ENCODE measurements at regions not wholly inside any gene's neighbourhood (a gene's known extent, or its start where the extent isn't known, plus 50 kb on each side); places are given as distances from the start of the nearest gene placed in this dataset.

DNA sequence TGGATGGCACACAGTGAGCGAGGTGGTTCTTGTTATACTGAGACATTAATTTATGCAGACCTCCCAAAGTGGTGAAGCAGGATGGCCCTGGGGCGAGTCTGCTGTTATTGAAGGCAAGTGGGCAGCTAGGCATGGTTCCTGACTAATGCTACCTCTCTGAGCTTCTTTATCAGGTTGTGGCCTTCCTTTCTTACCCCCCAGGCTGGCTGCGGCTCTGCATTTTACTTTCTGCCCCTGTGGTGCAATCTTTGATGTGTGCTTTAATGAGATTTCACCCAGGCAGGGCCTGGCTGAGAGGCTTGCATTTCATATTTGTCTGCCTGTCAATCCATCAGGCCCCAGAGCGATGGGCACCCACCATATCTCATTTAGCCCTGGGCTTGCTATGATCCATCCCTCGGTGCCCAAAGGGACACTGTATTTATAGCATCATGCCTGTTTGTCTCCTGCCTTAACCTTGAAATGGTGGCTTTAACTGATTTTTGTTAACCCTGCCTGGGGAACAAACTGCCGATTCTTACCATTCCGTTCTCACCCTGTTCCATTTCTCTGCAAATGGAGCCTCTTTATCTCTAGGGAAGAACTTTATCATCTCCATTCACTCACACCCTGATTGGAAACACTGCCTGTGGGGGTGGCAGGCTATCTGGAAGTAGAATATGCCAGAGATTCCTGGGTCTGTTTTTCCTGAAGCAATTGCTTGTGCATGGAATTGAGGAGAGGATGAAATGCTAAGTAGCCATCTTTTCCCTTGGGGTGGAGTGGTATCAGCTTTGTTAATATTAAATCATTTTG lies 316.2 kb upstream of the THSD7B start:
- DNase-seq: no peak

DNA sequence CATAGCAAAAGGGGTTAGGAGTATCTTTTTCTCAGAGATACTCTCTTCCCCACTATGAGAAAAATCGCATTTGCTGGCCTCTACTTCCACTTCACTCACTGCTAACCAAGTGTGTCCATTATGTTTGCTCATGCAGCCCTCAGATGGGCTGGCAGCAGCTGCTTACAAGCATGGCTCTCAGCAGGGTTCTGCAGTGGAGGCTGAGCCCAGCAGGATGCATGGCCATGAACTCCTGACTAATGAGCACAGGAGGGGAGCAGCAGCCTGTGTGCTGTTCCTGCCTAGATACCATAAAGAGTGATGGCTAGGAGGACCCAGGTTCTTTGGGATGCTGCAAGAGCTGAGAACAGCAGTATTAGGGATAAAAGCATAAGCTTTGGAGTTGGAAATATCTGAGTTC lies 316.9 kb upstream of the THSD7B start:
- no peak for DNase-seq

DNA sequence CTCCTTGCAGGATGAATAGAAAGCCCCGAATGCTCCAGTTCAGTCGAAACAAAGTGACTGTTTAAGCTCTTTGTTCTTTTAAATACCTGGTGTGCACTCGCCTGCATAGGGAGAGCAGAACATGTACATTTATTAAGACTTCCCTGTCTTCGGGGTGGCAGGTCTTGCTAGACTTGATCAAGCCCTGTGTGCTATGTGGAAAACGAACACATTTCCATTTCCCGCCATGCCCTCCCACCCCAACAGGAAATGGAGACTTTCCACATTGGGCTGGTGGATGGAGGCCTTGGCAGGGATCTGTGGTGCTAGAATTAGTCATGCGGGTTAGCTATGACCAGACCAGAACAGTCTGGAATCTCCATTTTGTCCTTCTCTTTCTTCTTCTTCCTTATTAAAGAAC lies 321.0 kb upstream of the THSD7B start:
- DNase-seq: no peak

DNA sequence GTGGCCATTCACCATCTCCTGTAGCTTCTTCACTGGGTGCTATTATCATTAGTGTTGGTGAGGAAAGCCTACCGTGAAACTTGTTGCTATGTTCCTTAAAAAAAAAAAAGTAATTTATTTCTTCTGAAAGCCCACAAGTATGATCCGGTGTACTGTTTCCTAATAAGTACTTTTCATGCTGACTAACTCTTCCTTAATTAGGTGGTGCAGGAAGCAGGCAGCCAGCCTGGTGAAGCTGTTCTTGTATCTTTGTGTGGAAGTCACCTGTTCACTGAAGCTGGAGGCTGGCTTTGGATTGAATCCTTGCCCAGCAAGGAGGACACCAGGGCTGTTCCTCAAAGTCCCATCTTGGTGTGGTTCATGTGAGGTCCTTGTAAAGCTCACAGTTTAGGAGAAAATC lies 321.7 kb upstream of the THSD7B start:
- no peak for DNase-seq

DNA sequence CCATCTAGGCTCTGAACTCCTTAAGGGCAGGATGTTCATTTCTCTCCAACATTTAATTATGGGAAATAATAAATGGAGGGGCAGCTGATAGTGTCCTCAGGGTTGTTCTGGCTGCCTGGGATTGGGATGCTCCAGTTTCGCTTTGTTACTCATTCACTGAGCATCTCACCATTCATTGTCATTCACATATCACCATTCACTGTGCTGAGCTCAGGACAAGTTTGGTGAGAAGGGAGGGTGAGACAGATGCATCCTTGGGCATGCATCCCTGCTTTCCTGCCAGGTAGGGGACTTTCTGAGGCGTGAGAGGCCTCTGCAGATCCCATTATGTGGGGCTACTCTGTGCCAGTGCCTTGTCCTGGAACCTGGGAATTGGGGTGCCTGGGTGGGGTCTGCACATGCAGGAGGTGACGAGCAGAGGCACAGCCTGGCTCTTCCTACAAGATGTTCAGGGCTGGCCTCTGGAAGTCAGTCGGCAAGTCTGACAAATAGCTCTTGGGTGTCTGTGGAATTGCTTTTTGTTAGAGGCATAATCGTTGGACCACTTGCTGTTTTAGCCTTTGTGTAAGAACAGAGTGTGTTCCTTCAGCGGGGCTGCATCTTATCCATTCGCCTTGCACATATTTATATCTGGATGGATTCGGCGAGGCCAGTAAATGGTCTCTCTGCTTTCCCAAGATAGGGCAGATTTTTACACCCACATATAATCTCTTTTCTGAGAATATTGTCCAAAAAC lies 323.2 kb upstream of the THSD7B start:
- no peak for DNase-seq

DNA sequence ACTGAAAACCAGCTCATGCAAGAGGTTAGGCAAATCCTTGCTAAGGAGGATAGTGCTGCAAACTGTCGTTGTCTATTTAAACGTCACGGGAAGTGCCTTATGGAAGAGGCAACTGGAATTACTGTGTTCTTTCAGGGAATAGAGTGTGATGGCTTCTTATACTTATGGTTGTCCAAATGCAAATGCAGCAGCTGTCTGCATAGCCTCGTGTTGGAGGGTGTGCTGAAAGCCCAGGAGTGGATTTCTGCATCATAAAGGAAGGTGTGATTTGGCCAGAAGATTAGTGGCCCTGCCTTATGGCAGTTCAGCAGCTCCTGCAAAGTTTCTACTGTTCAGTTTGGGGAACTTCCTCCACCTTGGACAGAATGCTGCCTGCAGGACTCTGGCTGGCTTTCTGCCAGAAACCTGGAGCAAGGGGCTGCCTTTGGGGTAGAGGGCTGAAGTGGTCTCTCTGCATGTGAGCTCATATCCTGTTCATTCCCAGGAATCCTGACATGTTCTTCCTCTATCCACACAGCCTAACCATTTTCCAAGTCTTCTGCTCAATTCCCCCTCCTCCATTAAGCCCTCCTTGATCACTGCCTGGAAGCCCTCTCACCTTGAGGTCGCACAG lies 321.2 kb upstream of the CXCR4 start:
- no peak for DNase-seq

DNA sequence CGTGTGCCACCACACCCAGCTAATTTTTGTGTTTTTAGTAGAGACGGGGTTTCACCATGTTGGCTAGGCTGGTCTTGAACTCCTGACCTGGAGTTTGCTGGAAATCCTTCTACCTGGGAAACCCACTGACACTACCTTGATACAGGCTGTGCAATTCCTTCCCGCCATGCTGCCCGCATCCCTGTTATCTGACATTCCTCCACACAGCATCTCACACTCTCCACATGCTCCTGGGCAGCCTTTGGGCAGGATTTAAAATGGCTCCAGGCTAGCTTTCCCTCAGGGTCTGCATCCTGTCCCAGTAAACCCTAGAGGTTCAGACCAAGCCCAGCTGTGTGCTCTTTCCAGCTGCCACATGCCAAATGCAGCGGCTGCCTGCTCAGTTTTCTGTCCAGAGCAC lies 319.5 kb upstream of the CXCR4 start:
- DNase-seq: no peak

DNA sequence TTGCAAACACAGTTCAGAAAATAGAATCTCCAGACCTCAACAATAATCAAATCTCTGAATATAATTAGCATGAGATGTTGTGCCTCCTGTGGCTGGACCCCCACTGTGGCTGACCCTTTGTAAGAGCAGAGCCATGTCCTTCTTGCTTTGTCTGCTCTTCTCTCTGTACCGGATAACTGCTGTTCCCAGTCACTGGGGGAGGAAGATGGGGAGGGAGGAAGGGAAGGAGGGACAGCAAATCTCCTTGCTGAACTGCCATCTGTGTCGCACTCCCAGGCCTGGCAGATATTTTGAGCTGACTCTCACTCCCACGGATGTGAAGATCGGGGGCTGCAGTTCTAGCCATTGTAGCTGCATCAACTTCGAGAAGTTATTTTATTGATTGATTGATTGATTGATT lies 319.0 kb upstream of the CXCR4 start:
- DNase-seq: no peak

DNA sequence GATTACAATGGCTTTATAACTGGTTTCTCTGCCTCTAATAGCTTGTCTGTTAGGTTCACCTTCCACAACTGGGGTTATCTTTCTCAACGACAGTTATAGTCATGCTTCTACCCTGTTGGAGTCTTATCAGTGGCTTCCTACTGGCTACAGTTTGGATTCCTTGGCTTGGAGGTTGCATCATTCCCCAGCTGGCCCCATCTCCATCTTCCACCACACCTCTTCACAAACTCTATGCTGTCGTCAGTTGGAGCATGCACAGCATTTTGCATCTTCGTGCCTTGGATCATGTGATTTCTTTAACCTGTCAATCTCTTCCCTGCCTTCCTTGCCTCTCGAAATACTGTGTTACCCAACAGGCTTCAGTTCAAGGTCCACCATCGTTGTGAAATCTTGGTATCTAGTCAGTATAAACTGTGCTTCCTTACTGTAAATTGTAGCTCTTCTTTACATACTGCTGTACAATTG lies 316.3 kb upstream of the CXCR4 start:
- DNase-seq: no peak

DNA sequence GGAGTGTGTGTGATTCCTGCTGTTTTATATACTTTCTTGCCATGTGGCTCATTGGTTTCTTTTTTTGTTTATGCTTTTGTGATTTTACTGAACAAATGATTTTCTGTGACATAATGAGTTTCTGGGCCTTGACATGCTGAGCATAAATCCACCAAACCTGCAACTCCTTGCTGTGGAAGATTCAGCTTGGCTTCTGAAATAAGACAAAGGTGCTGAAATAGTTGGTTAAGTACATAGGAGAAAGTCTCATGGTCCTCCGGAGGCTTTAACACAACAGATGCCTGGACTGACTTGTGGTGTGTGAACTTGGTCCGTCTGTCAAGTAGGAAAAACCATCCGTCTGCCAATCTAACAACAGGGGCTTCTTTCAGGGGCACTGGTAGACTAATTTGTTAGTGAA lies 315.3 kb upstream of the CXCR4 start:
- no peak for DNase-seq

DNA sequence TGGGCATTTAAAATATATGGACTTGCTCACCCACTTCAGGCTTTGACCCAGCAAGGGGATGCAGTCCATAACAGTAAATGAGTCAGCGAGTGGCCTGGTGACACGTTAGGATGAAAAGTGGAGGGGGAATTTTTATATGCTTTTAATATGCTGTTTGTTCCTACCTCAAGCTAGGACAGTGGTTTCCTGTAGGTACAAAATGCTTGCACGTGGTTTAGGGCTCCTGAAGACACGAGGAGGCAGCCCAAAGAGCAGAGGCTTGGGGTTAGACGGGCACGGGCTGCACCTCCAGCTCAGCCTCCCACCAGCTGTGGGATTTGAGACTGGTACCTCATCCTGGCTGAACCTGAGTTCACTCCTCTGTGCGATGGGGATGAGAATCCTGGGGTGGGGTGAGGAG lies 306.2 kb upstream of the CXCR4 start:
- no peak for DNase-seq

DNA sequence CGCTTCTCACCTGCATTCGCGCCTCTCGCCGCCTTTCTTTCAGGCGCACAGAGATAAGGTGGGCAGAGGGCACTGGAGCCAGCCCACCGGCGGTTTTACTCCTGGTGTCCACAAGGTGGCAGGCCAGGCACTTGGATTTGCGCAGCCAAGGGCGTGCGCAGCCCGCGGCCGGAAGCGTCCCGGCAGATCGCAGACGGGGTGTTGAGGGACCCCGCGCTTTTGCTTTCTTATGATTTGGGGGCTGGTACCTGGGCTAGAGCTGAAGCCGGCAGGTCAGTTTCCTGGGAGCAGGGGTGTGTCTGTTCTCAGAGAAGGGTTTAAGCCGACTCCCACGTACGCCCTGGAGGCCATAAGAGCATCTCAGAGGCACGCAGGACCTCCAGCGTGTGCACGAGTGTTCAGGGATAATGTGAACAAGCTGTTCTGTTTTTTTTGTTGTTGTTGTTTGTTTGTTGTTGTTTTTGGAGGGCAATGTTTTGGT lies 305.6 kb upstream of the CXCR4 start:
- peak; percentile 46 for DNase-seq

DNA sequence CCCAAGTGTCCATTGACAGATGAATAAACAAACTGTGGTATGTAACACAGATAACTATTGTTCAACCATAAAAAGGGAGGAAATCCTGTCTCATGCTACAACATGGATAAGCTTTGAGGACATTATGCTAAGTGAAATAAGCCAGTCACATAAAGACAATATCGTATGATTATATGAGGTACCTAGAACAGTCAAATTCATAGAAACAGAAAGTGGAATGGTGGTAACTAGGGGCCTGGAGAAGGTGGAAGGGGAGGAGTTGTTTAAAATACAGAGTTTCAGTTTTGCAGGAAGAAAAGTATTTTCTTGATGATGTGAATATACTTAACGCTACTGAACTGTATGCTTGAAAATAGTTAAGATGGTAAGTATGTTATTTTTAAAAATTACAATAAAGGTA lies 304.6 kb upstream of the CXCR4 start:
- DNase-seq: no peak

DNA sequence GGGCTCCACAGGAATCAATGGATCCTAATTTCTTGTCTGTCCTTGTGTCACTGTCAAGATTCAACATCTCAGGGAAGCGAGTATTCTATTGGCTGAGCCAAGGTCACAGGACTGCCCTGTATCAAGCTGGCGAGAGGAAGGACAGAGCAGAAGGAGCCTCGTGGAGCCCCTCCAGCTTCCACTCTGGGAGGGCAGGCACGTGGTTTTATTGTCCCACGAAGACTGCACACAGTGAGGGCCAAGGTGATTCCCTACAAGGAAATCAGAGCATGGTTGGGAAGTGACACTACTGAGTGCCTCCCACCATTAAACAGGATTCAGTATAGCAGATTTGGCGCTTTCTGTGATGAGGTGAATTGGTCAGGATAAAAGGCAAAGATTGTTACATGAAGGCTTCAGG lies 302.4 kb upstream of the CXCR4 start:
- DNase-seq: no peak

DNA sequence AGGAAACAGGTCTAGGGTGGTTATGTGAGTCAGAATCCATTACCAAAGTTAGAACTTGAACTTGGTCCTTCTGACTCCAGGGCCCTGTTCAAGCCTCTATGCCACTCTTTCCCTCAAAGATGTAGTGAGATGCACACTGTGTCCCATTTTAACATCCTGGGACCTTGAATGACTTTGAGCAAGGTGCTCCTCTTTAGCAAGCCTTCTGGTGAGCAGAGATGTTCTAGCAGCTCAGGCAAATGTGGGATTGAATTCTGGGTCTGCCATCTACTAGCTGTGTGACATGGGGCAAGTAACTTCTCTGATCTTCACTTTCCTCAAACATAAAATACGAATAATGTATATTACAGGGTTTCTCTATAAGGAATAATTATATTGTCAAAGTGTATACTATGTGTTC lies 294.0 kb upstream of the CXCR4 start:
- DNase-seq: no peak

DNA sequence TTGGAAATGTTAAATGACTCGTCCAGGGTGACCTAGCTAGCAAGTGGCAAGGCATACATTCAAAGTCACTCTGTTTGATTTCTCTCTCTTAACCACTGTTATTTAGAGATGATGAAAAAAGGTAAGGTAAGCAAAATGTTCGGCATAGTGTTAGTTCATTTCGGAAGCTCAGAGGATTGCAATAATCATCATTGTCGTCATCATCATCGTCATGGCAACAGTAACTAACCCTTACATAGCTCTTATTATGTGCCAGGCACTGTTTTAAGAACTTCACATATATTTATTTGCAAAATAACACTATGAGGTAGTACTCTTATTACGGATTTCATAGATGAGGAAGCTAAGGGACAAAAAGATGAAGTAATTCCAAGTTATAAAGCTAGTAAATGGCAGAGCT lies 292.7 kb upstream of the CXCR4 start:
- DNase-seq: no peak

DNA sequence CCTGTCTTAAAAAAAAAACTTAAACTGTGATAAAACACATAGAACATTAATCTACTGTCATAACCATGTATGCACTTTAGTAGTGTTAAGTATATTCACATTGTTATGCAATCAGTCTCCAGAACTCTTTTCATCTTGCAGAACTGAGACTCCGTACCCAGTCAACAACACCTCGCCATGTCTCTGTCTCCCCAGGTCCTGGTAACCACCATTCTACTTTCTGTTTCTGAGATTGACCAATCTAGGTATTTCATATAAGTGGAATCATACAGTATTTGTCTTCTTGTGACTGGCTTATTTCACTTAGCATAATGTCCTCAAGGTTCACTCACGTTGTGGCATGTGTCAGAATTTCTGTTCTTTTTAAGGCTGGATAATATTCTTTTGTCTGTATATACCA lies 290.8 kb upstream of the CXCR4 start:
- no peak for DNase-seq

DNA sequence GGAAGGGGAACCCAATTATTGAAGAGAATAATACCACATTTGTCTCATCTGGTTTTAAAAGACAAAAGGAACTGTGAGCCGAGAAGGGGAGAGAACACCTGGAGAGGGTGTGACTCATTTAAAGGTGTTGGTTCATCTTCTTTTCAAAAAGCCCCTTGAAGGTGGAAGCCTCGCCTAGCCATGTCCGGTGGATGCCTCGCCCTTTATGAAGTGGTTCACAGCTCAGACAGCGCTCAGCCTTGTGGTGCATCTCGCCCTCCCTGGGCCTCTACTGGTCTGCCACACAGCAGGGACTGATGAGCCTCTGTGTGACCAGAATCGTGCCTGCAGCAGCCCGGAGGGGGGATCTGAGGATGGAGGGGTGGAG lies 290.0 kb upstream of the CXCR4 start:
- DNase-seq: no peak

DNA sequence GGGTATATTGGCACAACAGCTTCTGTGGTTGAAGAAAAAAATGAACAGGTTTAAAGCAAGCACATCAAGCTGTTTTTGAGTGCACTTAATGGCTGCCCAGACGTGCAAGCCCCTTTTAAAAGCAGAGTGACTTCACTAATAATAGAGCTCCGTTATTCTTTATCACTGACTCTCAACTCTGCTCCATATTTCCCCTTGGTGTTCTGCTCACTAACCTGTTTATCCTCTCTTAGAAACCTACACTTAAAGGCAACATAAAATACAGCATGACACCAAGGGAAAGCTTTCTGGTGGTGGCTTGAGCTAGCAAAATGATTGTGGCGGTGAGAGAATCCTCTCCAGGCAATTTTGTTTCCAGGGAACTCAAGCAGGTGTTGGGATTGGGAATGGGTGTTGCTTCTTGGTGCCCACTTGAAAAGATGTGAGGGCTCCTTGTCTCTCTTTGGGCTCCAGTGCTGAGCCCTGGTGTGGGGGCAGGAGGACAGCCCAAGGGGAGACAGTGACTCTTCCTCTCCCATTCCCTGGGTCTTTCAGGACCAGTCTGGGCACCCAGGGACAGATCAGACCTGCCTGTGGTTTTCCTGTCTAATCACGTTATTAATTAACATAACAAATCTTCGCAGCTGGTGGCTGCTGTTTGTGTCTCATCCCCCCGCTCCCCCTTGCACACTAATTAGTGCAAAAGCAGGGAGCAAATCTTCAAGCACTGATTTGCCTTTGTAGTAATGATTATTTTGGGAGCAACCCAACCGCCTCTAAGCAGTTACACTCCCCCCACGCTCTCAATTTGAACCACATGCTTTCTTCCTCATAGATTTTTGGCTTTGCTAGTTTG lies 289.4 kb upstream of the CXCR4 start:
- no peak for DNase-seq

DNA sequence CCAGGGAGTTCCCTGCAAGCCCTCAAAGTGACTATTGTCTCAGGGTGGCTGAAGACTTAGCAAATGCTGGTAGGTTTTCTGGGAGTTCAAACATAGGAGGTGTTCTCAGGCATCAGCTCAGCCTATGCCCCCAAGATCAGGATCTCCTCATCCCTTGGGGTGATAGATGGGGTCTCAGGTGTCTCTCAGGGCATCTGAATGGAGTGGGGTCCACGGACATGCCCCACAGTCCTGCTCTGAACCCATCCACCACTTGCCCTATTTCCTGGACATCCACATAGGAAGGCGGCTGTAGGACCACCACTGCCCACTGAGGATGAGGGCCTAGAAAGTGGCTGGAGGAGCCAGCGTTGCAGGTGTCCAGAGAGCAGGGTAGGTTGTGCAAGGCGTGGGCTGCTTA lies 287.0 kb upstream of the CXCR4 start:
- no peak for DNase-seq

DNA sequence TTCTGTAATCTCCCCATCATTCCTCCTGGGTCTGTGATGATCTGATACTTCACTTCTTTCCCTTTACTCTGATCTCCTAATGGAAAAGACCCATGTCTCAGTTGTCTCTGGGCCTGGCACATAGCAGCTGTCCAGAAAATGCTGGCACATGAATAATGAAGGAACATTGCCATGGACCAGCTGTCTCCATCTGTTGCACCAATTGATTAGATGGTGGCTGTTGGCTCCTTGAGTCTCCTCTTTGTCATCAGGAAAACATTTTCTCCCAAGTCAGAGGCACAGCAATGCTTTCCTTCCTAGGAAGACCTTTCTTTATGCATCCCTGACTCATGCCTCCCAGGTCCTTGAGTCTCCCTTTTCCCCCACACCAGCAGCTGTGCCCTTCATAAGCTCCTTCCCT lies 286.2 kb upstream of the CXCR4 start:
- no peak for DNase-seq

DNA sequence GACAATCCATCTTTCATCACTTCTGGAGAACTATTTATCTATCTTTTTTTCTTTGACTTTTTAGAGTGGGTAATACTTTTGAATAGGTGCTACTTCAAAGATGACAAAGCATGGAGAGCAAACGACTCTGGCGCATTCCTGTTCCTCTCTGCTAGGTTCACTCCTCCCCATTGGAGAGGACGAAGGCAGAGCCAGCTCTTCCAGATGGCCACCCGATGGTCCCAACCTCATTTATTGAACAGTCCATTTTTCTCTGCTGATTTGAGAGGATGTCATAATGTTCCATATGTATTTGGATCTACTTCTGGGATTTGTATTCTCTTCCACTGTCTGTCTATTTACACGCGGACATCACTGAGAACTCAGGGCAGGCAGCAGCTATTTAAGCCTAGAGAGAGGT lies 284.3 kb upstream of the CXCR4 start:
- no peak for DNase-seq

DNA sequence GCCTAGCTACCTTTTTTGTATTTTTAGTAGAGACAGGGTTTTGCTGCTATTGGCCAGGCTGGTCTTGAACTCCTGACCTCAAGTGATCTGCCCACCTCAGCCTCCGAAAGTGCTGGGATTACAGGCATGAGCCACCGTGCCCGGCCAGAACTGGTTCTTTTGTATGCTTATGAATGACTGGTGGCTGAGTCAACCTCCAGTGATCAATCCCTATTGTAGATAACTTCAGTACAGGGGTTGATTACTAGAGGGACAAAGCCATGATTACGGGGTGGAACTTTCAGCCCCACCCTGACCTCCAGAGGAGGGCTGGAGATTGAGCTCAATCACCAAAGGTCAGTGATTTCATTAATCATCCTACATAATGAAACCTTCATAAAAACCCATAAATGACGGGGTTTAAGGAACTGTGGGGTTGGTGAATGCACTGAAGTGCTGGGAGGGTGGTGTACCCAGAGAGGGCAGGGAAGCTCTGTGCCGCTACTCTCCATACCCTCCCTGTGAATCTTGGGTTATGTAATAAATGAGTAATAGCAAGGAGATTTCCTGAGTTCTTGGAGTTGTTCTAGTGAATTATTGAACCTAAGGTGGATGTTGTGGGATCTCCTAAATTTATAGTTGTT lies 281.8 kb upstream of the CXCR4 start:
- no peak for DNase-seq

Measured in fibroblast of skin of right biceps (primary cell).